GM23248 (cell line): ENCODE measurements at regions not wholly inside any gene's neighbourhood (a gene's known extent, or its start where the extent isn't known, plus 50 kb on each side); places are given as distances from the start of the nearest gene placed in this dataset.

ENCODE experiments used
- DNase-seq: peaks from one replicate; pipeline ENCODE4 v3.0.0-alpha.2; 2015
- H2AFZ ChIP-seq: fragments of 200-600 bp; sonication (generic); 2 replicates; pipeline ENCODE4 v1.6.1; 2016; ENCODE audit warnings: antibody characterized with exemption
- H3F3A ChIP-seq: fragments of 200-600 bp; sonication (generic); 2 replicates; pipeline ENCODE4 v1.6.1; 2016; ENCODE audit warnings: mild to moderate bottlenecking, antibody characterized with exemption, mixed run types; ENCODE audit not compliant: insufficient read depth
- H3K27ac ChIP-seq: fragments of 200-600 bp; sonication (generic); 2 replicates; pipeline ENCODE4 v1.5.1; 2016; ENCODE audit warnings: mild to moderate bottlenecking
- H3K27me3 ChIP-seq: fragments of 200-600 bp; sonication (generic); replicated peaks from 2 replicates; pipeline ENCODE4 v1.6.1; 2016; ENCODE audit warnings: mild to moderate bottlenecking; ENCODE audit not compliant: insufficient read depth
- H3K36me3 ChIP-seq: fragments of 200-600 bp; sonication (generic); 2 replicates; pipeline ENCODE4 v1.6.1; 2016; ENCODE audit warnings: low read depth, mild to moderate bottlenecking
- H3K4me1 ChIP-seq: fragments of 200-600 bp; sonication (generic); 2 replicates; pipeline ENCODE4 v1.6.1; 2016; ENCODE audit warnings: mild to moderate bottlenecking; ENCODE audit not compliant: insufficient read depth
- H3K4me2 ChIP-seq: fragments of 200-600 bp; sonication (generic); one replicate; pipeline ENCODE4 v1.6.1; 2016; ENCODE audit warnings: mild to moderate bottlenecking; ENCODE audit not compliant: unreplicated experiment
- H3K4me3 ChIP-seq: fragments of 200-600 bp; sonication (generic); 2 replicates; pipeline ENCODE4 v1.5.1; 2016; ENCODE audit warnings: mild to moderate bottlenecking
- H3K79me2 ChIP-seq: fragments of 200-600 bp; sonication (generic); 2 replicates; pipeline ENCODE4 v1.6.1; 2016; ENCODE audit warnings: mild to moderate bottlenecking; ENCODE audit not compliant: insufficient read depth
- H3K9ac ChIP-seq: fragments of 200-600 bp; sonication (generic); 2 replicates; pipeline ENCODE4 v1.6.1; 2016; ENCODE audit warnings: mild to moderate bottlenecking
- H3K9me2 ChIP-seq: fragments of 200-600 bp; sonication (generic); 2 replicates; pipeline ENCODE4 v1.6.1; 2016; ENCODE audit warnings: mixed run types, mild to moderate bottlenecking, moderate library complexity; ENCODE audit not compliant: insufficient read depth
- H3K9me3 ChIP-seq: fragments of 200-600 bp; sonication (generic); one replicate; pipeline ENCODE4 v1.6.1; 2017; ENCODE audit warnings: low read depth
- H4K20me1 ChIP-seq: fragments of 200-600 bp; sonication (generic); 2 replicates; pipeline ENCODE4 v1.6.0; 2016; ENCODE audit not compliant: insufficient read depth
- EZH2 ChIP-seq: fragments of 200-600 bp; sonication (generic); IDR thresholded peaks from 2 replicates; pipeline ENCODE4 v1.6.1; 2018; ENCODE audit warnings: antibody characterized with exemption, mild to moderate bottlenecking; ENCODE audit not compliant: insufficient read depth, poor library complexity, severe bottlenecking
- EZH2phosphoT487 ChIP-seq: fragments of 200-600 bp; sonication (generic); IDR thresholded peaks from 2 replicates; pipeline ENCODE4 v1.6.1; 2018; ENCODE audit warnings: antibody characterized with exemption, moderate library complexity, mild to moderate bottlenecking, low read depth; ENCODE audit not compliant: insufficient read depth
- WGBS, 2 experiments: methylation state at CpG; one replicate each; pipeline ENCODE4 v1.1.6; 2015 to 2017; ENCODE audit warnings: low lambda C conversion rate in 2 of 2, low coverage in 1 of 2; ENCODE audit errors: missing lambda C conversion rate in 2 of 2; 5-methylcytosine and 5-hydroxymethylcytosine counted together
- in situ Hi-C: fragments of 300-500 bp; cut with MboI; formaldehyde crosslinking; loops from 2 replicates; pipeline ENCODE4 v1.15.0; 2020

DNA sequence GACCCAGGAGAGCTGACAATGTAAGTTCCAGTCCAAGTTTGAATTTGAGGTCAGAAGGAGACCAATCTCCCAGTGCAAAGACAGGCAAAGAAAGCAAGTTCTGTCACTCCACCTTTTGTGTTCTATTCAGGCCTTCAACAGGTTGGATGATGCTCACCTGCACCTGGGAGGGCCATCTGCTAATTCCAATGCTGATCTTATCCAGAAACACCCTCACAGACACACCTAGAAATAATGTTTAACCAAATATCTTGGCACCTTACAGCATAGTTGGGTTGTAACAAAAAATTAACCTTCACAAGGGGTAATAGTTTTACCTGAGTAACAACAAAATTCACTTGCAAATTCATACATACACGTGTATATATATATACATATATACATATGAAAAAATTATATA, 190.8 kb downstream of the DIRAS2 start:
- WGBS, 2 experiments, result 13 to 16% methylated on average over 1 of the region's 1 CpG

DNA sequence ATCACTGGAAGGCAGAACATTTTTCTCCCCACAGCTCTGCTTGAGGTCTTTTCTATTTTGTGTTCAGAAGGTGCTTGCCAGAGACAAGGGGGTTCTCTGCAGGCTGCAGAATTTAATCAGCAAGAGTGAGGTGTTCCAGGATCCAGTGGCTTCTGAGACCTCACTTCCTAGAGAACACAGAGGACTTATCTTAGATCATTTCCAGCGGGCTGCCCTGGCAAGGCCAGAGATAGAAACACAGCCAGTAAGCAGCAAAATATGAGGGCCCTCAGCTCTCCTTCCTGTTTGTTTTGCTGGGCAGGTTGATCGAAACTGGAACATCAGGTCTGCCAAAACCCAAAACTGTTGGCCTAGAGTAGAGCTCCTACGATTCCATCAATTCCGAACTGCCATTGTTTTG, 187.3 kb downstream of the DIRAS2 start:
- no peak for DNase-seq
- Histone ChIP-seq H3K27ac (no peak overlapping the region), H3K36me3 (no peaks in the 10 kb centered on the region), H3K4me3 (no peak overlapping the region), H3K9me3 (no peaks in the 10 kb centered on the region), H3K4me2 (no peak overlapping the region), H3K9me2 (no peaks in the 10 kb centered on the region), H3K9ac (no peak overlapping the region), H4K20me1 (no peaks in the 10 kb centered on the region), H3K4me1 (no peaks in the 10 kb centered on the region), H2AFZ (no peak overlapping the region), H3K79me2 (no peaks in the 10 kb centered on the region), H3F3A (no peaks in the 10 kb centered on the region), H3K27me3 (no peaks in the 10 kb centered on the region)
- in situ Hi-C loops, result no loop called here
- WGBS, 2 experiments, result 27 to 29% methylated on average over 4 of the region's 4 CpGs
- no peak for TF ChIP-seq EZH2
- TF ChIP-seq EZH2phosphoT487, result no peak

More for the DNA sequence above, 190.8 kb downstream of the DIRAS2 start:
- H3F3A ChIP-seq, result no peaks in the 10 kb centered on the region
- no peaks in the 10 kb centered on the region for H3K9me2 ChIP-seq
- no peak overlapping the region for H3K4me3 ChIP-seq
- no peaks in the 10 kb centered on the region for H3K9me3 ChIP-seq
- no peaks in the 10 kb centered on the region for H4K20me1 ChIP-seq
- TF ChIP-seq EZH2phosphoT487, result no peak
- no peak for TF ChIP-seq EZH2
- H3K27me3 ChIP-seq, result no peaks in the 10 kb centered on the region
- in situ Hi-C loops, result no loop called here
- H3K36me3 ChIP-seq, result no peaks in the 10 kb centered on the region
- no peak overlapping the region for H3K9ac ChIP-seq
- no peaks in the 10 kb centered on the region for H3K79me2 ChIP-seq
- no peak for DNase-seq
- H3K4me1 ChIP-seq, result no peaks in the 10 kb centered on the region
- no peak overlapping the region for H3K27ac ChIP-seq
- no peak overlapping the region for H2AFZ ChIP-seq
- no peak overlapping the region for H3K4me2 ChIP-seq

DNA sequence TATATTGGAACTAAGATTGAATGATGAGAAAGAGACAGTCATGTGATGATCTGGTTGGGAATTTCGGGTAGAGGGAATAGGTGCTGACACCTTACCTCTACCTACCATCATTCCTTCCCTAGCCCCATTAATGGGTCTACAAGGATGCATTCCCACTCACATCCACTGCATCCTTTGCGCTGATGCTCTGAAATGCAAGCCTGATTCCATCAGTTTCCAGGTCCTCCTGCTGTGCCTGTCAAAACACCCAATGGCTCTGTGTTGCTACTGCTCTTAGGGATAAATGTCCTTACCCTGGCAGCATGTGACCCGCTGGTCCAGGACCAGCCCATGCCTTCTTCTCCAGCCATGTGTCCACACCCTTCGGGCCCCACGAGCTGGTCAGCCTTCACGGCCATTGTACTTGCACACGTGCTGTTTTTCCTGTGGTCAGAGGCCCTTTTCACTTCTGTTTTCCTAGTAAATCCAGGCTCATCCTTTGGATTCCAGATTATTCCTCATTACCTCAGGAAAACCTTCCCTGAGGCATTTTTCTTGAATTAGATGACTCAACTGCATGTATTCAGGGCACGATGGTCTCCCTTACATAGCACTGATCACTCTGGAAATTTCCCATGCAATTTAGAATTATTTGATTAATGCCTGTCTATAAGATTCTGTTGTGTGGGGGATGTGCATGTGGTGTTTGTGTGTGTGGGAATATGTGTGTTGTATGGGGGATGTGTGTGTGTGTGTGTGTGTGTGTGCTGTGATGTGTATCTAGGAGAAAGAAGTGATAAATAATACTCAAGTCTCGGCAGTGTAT, 185.0 kb downstream of the DIRAS2 start:
- Histone ChIP-seq H3K27ac (no peak overlapping the region), H4K20me1 (no peaks in the 10 kb centered on the region), H3K9ac (no peak overlapping the region), H3F3A (no peaks in the 10 kb centered on the region), H3K9me3 (no peaks in the 10 kb centered on the region), H3K4me2 (no peak overlapping the region), H3K27me3 (no peaks in the 10 kb centered on the region), H3K4me3 (no peak overlapping the region), H3K4me1 (no peaks in the 10 kb centered on the region), H3K79me2 (no peaks in the 10 kb centered on the region), H3K9me2 (no peaks in the 10 kb centered on the region), H3K36me3 (no peaks in the 10 kb centered on the region), H2AFZ (no peak overlapping the region)
- in situ Hi-C loops, result no loop called here
- no peak for TF ChIP-seq EZH2
- no peak for TF ChIP-seq EZH2phosphoT487
- WGBS, 2 experiments, result 11 to 26% methylated on average over 9 of the region's 9 CpGs
- no peak for DNase-seq

DNA sequence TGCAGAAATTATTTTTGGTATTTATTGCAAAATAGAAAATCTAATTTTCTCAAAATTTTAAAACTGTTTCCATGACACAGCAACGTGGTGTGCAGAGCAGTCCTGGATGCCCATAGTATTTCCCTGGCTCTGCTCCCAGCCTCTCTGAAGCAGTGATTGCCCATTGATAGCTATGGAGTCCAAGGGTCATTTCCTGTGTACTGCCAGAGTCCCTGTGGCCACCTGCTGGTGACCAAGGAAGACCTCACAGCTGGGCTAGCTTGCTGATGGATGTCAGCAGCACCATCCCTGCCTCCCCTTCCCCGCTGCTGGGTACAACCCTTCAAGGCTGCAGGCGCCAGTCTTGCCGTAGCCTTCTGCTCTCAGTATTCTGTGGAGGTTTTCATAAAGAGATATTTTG, 184.1 kb downstream of the DIRAS2 start:
- Histone ChIP-seq H3K79me2 (no peaks in the 10 kb centered on the region), H3K9ac (no peak overlapping the region), H4K20me1 (no peaks in the 10 kb centered on the region), H3K4me1 (no peaks in the 10 kb centered on the region), H3K4me2 (no peak overlapping the region), H3K9me3 (no peaks in the 10 kb centered on the region), H3K36me3 (no peaks in the 10 kb centered on the region), H2AFZ (no peak overlapping the region), H3K27me3 (no peaks in the 10 kb centered on the region), H3K4me3 (no peak overlapping the region), H3K9me2 (no peaks in the 10 kb centered on the region), H3F3A (no peaks in the 10 kb centered on the region), H3K27ac (no peak overlapping the region)
- TF ChIP-seq EZH2, result no peak
- no peak for TF ChIP-seq EZH2phosphoT487
- 11 to 22% methylated on average over 4 of the region's 4 CpGs for WGBS, 2 experiments
- in situ Hi-C loops, result no loop called here
- no peak for DNase-seq

DNA sequence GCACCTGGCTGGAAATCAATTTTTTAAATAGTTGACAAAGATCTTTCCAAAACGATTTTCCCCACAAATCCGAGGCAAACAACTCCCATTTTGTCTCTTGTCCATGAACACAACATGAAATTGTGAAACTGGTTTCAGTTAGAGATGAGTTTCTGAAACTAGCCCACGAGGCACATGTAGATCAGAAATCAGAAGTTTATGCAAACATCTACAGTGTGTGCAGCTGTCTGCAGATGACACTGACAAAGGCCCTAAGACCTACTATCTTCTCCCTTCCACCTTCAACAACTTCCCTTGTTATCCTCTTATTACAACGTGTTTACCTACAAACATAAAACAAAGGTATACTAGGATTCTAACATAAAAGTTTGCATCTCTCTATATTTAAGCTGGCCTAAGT, 183.3 kb downstream of the DIRAS2 start:
- Histone ChIP-seq H3K9me2 (no peaks in the 10 kb centered on the region), H4K20me1 (no peaks in the 10 kb centered on the region), H3K27ac (no peak overlapping the region), H3K27me3 (no peaks in the 10 kb centered on the region), H3K9ac (no peak overlapping the region), H3K4me3 (no peak overlapping the region), H2AFZ (no peak overlapping the region), H3K4me1 (no peaks in the 10 kb centered on the region), H3K9me3 (no peaks in the 10 kb centered on the region), H3F3A (no peaks in the 10 kb centered on the region), H3K4me2 (no peak overlapping the region), H3K79me2 (no peaks in the 10 kb centered on the region), H3K36me3 (no peaks in the 10 kb centered on the region)
- TF ChIP-seq EZH2phosphoT487 (no peak), EZH2 (no peak)
- in situ Hi-C loops, result no loop called here
- DNase-seq, result no peak
- 8 to 10% methylated on average over 4 of the region's 4 CpGs for WGBS, 2 experiments
